Right atrium auricular region (tissue), 2 donors: ENCODE measurements at regions not wholly inside any gene's neighbourhood (a gene's known extent, or its start where the extent isn't known, plus 50 kb on each side); places are given as distances from the start of the nearest gene placed in this dataset.

ENCODE experiments used
- DNase-seq: peaks from one replicate; pipeline ENCODE4 v3.0.0-alpha.2; 2019; ENCODE audit warnings: low spot score
- H3K27ac ChIP-seq, 2 donors: fragments of 200-600 bp; sonication (generic); 1 replicate in 1 of 2; 2 replicates in 1 of 2; pipeline ENCODE4 v1.5.1; 2016 to 2019
- H3K27me3 ChIP-seq, 2 donors: fragments of 200-600 bp; sonication (generic); one replicate each; pipeline versions ENCODE4 v1.5.1 to v1.6.0; 2017 to 2019
- H3K36me3 ChIP-seq: fragments of 200-600 bp; sonication (generic); one replicate; pipeline ENCODE4 v1.5.1; 2016
- H3K4me1 ChIP-seq, 2 donors: fragments of 200-600 bp; sonication (generic); one replicate each; pipeline versions ENCODE4 v1.5.1 to v1.6.0; 2017 to 2019
- H3K4me3 ChIP-seq, 2 donors: fragments of 200-600 bp; sonication (generic); 1 replicate in 1 of 2; 2 replicates in 1 of 2; pipeline ENCODE4 v1.5.1; 2017 to 2019; ENCODE audit warnings: mild to moderate bottlenecking in 1 of 2, moderate library complexity in 1 of 2
- H3K9me3 ChIP-seq, 2 donors: fragments of 200-600 bp; sonication (generic); one replicate each; pipeline ENCODE4 v1.5.1; 2019
- CTCF ChIP-seq, 2 donors: fragments of 200-600 bp; sonication (generic); IDR thresholded peaks; one replicate each; pipeline ENCODE4 v1.5.1; 2019; ENCODE audit warnings: antibody characterized with exemption in 2 of 2

- H3K4me3 ChIP-seq, result no peak overlapping the region
- TF ChIP-seq CTCF (IDR thresholded peaks at IDR 0.05), result no peak
Observed at GRCh38 chr14:85479771-85480170, 50.2 kb upstream of the FLRT2 start.

More at GRCh38 chr14:85479771-85480170, 50.2 kb upstream of the FLRT2 start:
- DNase-seq, result no peak
- Histone ChIP-seq H3K36me3 (no peaks in the 10 kb centered on the region), H3K27ac (no peak overlapping the region), H3K9me3 (no peaks in the 10 kb centered on the region), H3K4me1 (peaks cover 0 to 10% of the 10 kb centered on the region in 2 donors), H3K27me3 (no peaks in the 10 kb centered on the region)
